Heart left ventricle (tissue), 16 donors: ENCODE measurements at regions not wholly inside any gene's neighbourhood (a gene's known extent, or its start where the extent isn't known, plus 50 kb on each side); places are given as distances from the start of the nearest gene placed in this dataset.

Source experiments
- ATAC-seq, 4 donors: fragments of 200-7000 bp; cut with Tn5 transposase; one replicate each; pipeline ENCODE4 v1.9.1; 2020 to 2022; ENCODE audit warnings: moderate library complexity in 4 of 4, mild to moderate bottlenecking in 3 of 4, moderate number of reproducible peaks in 1 of 4
- DNase-seq, 5 donors: peaks; one replicate each; pipeline ENCODE4 v3.0.0-alpha.2; 2020
- H3K27ac ChIP-seq, 12 donors: fragments of 200-600 bp; sonication (generic) in 4 of 12; one replicate each; pipeline versions ENCODE4 v1.5.0 to v1.8.0; 2016 to 2022; ENCODE audit warnings: mild to moderate bottlenecking in 2 of 12
- H3K27me3 ChIP-seq, 9 donors: fragments of 200-600 bp; sonication (generic) in 2 of 9; one replicate each; pipeline versions ENCODE4 v1.5.1 to v1.8.0; 2016 to 2022; ENCODE audit warnings: mild to moderate bottlenecking in 3 of 9
- H3K36me3 ChIP-seq, 9 donors: fragments of 200-600 bp; sonication (generic) in 2 of 9; one replicate each; pipeline versions ENCODE4 v1.5.0 to v1.8.0; 2018 to 2022; ENCODE audit warnings: mild to moderate bottlenecking in 2 of 9
- H3K4me1 ChIP-seq, 12 donors: fragments of 200-600 bp; sonication (generic) in 4 of 12; one replicate each; pipeline versions ENCODE4 v1.5.0 to v1.8.0; 2016 to 2022; ENCODE audit warnings: mild to moderate bottlenecking in 3 of 12
- H3K4me3 ChIP-seq, 12 donors: fragments of 200-600 bp; sonication (generic) in 4 of 12; one replicate each; pipeline versions ENCODE4 v1.5.0 to v1.8.0; 2017 to 2022; ENCODE audit warnings: mild to moderate bottlenecking in 9 of 12, moderate library complexity in 4 of 12
- H3K9me3 ChIP-seq, 12 donors: fragments of 200-600 bp; sonication (generic) in 4 of 12; one replicate each; pipeline versions ENCODE4 v1.5.0 to v1.8.0; 2016 to 2022; ENCODE audit warnings: mild to moderate bottlenecking in 1 of 12
- POLR2A ChIP-seq, 2 donors: fragments of 450-650 bp; IDR thresholded peaks; one replicate each; pipeline ENCODE4 v1.6.1; 2017; ENCODE audit warnings: antibody characterized with exemption in 2 of 2, mild to moderate bottlenecking in 2 of 2, moderate library complexity in 2 of 2
- WGBS, 4 donors: extraction: QIAGEN DNeasy Blood & Tissue Kit in 2 of 4; methylation state at CpG; one replicate each; pipeline versions ENCODE4 v1.1.5 to v1.1.7; 2013 to 2018; 5-methylcytosine and 5-hydroxymethylcytosine counted together
- intact Hi-C, 10 donors: fragments of 100-400 bp; cut with DNase I; formaldehyde crosslinking; loops; one replicate each; pipeline versions ENCODE4 v1.11.1 to v1.14.2; 2022
- TF ChIP-seq, protein P1 (sequence below), 12 donors: fragments of 200-600 bp; sonication (generic) in 4 of 12; IDR thresholded peaks; one replicate each; pipeline versions ENCODE4 v1.5.0 to v1.8.0; 2018 to 2022; ENCODE audit warnings: antibody characterized with exemption in 12 of 12, mild to moderate bottlenecking in 5 of 12
- donor health status: ischemic (EF 13 %, LVEDD 7.1; RV severe dilation, severe dysfunction).
- donor health status: healthy with polysubstance abuse.
- donor health status: DM: no; HTN: yes; CAD: no.
- donor health status: DM: no; HTN: no; CAD: no.
- donor health status: ischemic (EF 25% LVEDD 6.9; RV normal size, moderate dysfunction).
- donor health status: ischemic (EF 25% LVEDD 5.7; RV mildly dilated, moderate dysfunction).
- donor health status: healthy.
- donor health status: DM: yes; HTN: yes; CAD: no.
- donor health status: ischemic (EF 35%, LVEDD 5.7; RV mildly dilated, moderate dysfunction).
- donor health status: nonischemic (EF 11% LVEDD 7.7; RV severe dilation, severe dysfunction).
- donor health status: DM: yes; HTN: yes; CAD: no.
- donor health status: PGD.
- donor health status: ischemic (EF 29% LVEDD 5.4; RV normal size, mild dysfunction).
- donor health status: nonischemic (EF 23%, LVEDD 6.1; RV moderate dilation, normal function).

- DNase-seq (no peak), ATAC-seq (no peak)
- Histone ChIP-seq H3K4me3 (no peak overlapping the region), H3K27me3 (peaks cover 0 to 3% (median 0%) of the 10 kb centered on the region in 9 donors), H3K36me3 (no peaks in the 10 kb centered on the region), H3K9me3 (peaks cover 0 to 21% (median 2%) of the 10 kb centered on the region in 12 donors), H3K4me1 (no peaks in the 10 kb centered on the region), H3K27ac (no peak overlapping the region)
- 83 to 94% (median 93%) methylated on average over 1 of the region's 1 CpG for WGBS, 4 donors
- intact Hi-C loops, result no loop called here
- TF ChIP-seq, protein P1, sequence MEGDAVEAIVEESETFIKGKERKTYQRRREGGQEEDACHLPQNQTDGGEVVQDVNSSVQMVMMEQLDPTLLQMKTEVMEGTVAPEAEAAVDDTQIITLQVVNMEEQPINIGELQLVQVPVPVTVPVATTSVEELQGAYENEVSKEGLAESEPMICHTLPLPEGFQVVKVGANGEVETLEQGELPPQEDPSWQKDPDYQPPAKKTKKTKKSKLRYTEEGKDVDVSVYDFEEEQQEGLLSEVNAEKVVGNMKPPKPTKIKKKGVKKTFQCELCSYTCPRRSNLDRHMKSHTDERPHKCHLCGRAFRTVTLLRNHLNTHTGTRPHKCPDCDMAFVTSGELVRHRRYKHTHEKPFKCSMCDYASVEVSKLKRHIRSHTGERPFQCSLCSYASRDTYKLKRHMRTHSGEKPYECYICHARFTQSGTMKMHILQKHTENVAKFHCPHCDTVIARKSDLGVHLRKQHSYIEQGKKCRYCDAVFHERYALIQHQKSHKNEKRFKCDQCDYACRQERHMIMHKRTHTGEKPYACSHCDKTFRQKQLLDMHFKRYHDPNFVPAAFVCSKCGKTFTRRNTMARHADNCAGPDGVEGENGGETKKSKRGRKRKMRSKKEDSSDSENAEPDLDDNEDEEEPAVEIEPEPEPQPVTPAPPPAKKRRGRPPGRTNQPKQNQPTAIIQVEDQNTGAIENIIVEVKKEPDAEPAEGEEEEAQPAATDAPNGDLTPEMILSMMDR (IDR thresholded peaks at IDR 0.05), result no peak
Observed at GRCh38 chrX:63917296-63917695, 132.3 kb upstream of the ARHGEF9 start.

- ATAC-seq, result no peak
- Histone ChIP-seq H3K9me3 (peaks cover 0 to 21% (median 2%) of the 10 kb centered on the region in 12 donors), H3K4me1 (no peaks in the 10 kb centered on the region), H3K36me3 (no peaks in the 10 kb centered on the region), H3K27ac (no peak overlapping the region), H3K27me3 (peaks cover 0 to 3% (median 0%) of the 10 kb centered on the region in 9 donors), H3K4me3 (no peak overlapping the region)
- intact Hi-C loops, result no loop called here
- DNase-seq, result no peak
- no peak for TF ChIP-seq POLR2A (IDR thresholded peaks at IDR 0.05)
- TF ChIP-seq, protein P1 (IDR thresholded peaks at IDR 0.05), result no peak
Observed at GRCh38 chrX:63913719-63914118, 128.7 kb upstream of the ARHGEF9 start.

DNA sequence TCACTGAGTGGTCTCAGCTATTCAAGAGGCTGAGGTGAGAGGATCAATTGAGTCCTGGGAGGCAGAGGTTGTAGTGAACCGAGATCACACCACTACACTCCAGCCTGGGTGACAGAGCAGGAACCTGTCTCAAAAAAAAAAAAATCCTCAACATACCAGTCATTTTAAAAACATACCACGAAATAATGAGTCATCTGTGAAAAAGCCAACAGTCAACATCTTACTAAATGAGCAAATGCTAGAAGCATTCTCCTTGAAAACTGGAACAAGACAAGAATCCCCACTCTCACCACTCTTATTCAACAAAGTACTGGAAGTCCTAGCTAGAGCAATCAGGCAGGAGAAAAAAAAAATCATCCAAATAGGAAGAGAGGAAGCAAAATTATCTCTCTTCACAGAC lies 104.0 kb upstream of the ARHGEF9 start:
- peaks cover 0 to 30% (median 5%) of the 10 kb centered on the region in 12 donors for H3K9me3 ChIP-seq
- H3K4me3 ChIP-seq, result no peak overlapping the region
- no peaks in the 10 kb centered on the region for H3K4me1 ChIP-seq
- ATAC-seq (no peak), DNase-seq (no peak)
- no peaks in the 10 kb centered on the region for H3K27me3 ChIP-seq
- H3K36me3 ChIP-seq, result no peaks in the 10 kb centered on the region
- H3K27ac ChIP-seq, result no peak overlapping the region
- TF ChIP-seq, protein P1 (IDR thresholded peaks at IDR 0.05), result no peak
- no peak for TF ChIP-seq POLR2A (IDR thresholded peaks at IDR 0.05)
- intact Hi-C loops, result no loop called here
- WGBS, 4 donors, result 54 to 76% (median 65%) methylated on average over 2 of the region's 2 CpGs

GRCh38 chrX:63884821-63885790 lies 100.1 kb upstream of the ARHGEF9 start:
- H3K9me3 ChIP-seq, result peaks cover 0 to 13% (median 3%) of the 10 kb centered on the region in 12 donors
- no peak for DNase-seq
- intact Hi-C loops, result no loop called here

More at GRCh38 chrX:63884821-63885790, 100.1 kb upstream of the ARHGEF9 start:
- no peaks in the 10 kb centered on the region for H3K36me3 ChIP-seq
- no peaks in the 10 kb centered on the region for H3K4me1 ChIP-seq
- WGBS, 4 donors, result 60 to 83% (median 68%) methylated on average over 10 of the region's 10 CpGs
- no peaks in the 10 kb centered on the region for H3K27me3 ChIP-seq
- no peak overlapping the region for H3K27ac ChIP-seq
- TF ChIP-seq POLR2A (IDR thresholded peaks at IDR 0.05), result no peak
- TF ChIP-seq, protein P1 (IDR thresholded peaks at IDR 0.05), result no peak
- peak in 1 of 4 donors; percentile 42 for ATAC-seq
- H3K4me3 ChIP-seq, result no peak overlapping the region
